ENCODE measurements at regions not wholly inside any gene's neighbourhood (a gene's known extent, or its start where the extent isn't known, plus 50 kb on each side); places are given as distances from the start of the nearest gene placed in this dataset.
"Not testable (repeated sequence)": the region's sequence is repeated elsewhere in the genome, so short reads cannot be mapped to it uniquely, and the experiment has no call there.

- no peak for DNase-seq (ENCODE audit: low read depth in 2 of 2)
Observed at GRCh38 chr6:118367314-118367713, 180.8 kb upstream of the PLN start.

DNA sequence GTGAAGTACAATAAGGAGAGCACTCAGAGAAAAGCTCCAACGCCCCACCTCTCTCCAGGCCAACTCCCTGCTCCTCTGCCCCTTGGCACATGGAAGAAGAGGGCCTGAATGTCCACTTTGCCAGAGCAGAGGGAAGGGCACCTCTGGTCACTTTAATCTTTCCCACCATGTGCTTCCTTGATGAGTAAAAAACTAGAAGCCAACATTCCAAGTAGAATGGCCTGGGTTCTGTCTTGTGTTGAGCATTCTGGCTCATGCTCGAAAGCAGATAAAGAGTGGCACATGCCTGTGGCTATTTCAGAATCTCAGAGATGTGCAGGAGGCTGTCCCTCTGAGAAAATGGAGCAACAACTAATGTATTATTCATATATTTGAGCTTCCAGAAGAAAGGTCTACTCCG is 177.4 kb upstream of the PLN start:
- DNase-seq (ENCODE audit: low read depth in 2 of 2): no peak

DNA sequence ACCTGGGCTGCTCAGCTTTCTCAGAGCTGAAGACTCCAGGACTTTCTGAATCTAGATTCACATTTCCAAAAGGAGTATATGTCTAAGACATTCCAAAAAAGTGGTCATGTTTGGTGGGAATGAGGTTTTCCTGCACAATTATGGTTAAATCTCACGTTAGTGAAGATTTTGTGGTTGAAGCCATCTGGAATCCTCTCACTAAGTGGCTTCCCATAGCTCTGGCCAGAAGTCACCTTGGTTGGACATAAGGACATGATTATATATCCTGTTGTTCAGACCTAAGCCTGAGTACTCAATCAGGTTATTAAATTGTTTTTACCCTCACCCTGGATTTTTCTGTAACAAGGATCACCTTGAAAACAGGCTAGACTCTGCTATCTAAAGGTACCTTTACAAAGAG is 176.1 kb upstream of the PLN start:
- no peak for DNase-seq (ENCODE audit: low read depth in 2 of 2)

- DNase-seq (ENCODE audit: low read depth in 2 of 2): peak in 1 of 2 donors; percentile 35
Observed at GRCh38 chr6:118372413-118372812, 175.7 kb upstream of the PLN start.

DNA sequence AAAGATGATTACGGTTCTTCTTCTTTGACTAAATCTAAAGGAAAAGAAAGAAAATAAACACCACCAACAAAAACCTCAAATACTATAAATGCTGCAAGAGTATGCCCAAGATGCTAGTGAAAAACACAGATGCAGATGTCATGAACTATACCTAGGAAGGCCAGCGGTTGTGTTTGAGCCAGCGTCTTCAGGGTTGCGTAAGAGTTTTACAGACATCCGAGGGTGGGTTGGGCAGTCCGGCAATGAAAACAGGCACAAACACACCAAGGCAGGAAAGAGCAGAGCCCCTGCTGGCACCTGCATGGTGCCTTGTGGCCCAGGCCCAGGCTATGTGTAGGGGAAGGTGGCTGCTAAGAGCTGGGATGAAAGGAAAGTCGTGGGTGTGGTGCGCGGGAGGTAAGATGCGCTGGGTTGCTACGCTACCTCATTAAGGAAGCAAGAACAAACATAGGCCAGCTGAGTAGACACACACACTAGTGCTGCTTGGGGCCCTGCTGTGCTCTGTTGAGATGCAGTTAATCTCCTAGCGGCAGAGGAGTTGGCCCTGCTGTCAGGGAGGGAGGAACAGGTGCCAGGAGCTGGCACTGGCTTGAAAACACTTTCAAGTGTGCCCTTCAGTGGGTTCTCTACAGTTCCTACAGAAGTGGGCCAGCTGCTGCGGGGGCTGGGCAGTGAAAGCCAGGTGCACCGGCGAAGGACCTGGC is 170.2 kb upstream of the PLN start:
- DNase-seq (ENCODE audit: low read depth in 2 of 2): no peak

GRCh38 chr6:118380620-118381019 is 167.5 kb upstream of the PLN start:
- DNase-seq (ENCODE audit: low read depth in 2 of 2): not testable (repeated sequence)

DNA sequence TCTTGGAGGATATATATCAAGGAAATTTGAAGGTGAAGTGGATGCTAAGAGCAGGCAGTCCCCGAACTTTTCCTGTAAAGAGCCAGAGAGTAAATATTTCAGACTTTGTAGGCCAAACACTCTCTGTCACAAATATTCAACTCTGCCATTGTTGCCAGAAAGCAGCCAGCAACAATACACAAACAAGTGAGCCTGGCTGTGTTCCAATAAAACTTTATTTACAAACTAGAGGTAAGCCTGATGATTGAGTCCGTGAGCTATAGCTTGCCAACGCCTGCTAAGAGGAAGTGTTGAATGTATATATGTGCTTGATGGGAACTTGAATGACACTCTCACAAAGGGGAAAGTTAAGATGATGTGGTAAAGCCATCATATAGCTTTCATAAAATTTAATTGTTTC is 166.0 kb upstream of the PLN start:
- peak in 1 of 2 donors; percentile 10 for DNase-seq (ENCODE audit: low read depth in 2 of 2)

DNA sequence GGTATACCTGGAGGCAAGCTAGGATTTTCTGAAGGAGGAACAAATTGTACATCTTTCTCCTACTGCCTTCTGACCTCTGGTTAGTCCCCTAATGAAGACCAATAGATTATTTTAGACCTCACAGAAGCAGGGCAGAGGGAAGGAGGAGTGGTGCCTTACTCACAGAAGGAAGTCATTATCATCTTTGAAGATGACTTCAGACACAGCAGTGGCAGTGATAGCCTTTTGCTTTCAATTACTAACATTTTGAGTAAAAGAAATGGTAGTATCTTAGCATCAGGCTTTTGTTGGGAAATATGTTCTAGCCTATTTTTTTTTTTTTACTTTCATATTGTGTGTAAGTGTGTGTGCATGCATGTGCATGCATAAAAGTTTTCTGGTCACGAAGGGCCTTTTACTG is 164.2 kb upstream of the PLN start:
- no peak for DNase-seq (ENCODE audit: low read depth in 2 of 2)

DNA sequence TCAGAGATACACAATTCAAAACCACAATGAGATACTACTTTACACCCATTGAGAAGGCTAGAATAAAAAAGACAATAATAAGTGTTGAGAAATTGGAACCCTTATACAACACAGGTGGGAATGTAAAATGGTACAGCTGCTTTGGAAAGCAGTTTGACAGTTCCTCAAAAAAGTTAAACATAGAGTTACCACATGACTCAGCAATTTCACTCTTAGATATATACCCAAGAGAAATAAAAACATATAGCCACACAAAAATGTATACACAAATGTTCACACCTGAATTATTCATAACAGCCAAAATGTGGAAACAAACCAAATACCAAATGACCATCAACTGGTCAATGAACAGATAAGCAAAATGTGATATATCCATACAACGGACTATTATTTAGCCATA is 161.1 kb upstream of the PLN start:
- no peak for DNase-seq (ENCODE audit: low read depth in 2 of 2)

DNA sequence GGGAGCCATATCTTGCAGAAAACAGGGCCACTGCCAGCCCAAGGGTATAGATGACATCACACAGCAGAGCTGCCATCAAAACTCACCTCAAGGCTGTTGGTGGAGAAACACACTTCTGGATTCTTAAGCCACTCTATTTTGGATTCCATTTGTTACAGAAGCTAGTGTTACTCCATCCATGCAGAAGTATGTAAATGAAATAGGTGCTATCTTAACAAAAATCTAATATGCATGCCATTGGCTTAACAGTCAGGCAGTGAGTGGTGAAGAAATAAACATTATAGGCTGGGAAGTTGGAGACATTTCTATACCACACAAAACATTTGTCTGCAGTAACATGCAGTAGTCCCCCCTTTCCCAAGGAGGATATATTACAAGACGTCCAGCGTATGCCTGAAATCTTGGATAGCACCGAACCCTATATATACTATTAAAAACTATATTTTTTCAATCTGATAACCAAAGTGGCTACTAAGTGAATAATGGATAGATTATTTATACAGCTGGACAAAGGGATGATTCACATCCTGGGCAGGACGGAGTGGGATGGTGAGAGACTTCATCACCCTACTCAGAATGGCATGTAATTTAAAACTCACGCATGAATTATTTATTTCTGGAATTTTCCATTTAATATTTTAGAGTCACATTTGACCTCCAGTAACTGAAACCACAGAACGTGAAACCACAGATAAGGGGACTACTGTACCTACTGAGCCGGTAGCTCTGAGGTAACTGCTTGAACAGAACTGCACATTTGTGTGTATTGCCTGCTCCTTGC is 160.0 kb upstream of the PLN start:
- DNase-seq (ENCODE audit: low read depth in 2 of 2): peak; percentile 89 to 94

DNA sequence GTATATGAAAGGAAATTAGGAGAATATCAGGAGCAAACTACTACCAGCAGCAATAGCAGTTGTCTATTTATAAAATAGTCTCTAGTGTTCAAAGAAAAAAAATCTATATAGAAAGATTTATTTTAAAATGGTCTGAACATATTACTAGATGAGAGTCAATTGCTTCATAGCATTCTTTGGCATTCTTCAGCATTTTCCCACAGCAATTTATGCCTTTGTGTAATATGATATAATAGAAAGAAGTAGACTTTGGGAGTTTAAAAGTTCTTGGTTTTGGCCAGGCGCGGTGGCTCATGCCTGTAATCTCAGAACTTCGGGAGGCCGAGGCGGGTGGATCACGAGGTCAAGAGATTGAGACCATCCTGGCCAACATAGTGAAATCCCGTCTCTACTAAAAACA is 157.0 kb upstream of the PLN start:
- no peak for DNase-seq (ENCODE audit: low read depth in 2 of 2)

DNA sequence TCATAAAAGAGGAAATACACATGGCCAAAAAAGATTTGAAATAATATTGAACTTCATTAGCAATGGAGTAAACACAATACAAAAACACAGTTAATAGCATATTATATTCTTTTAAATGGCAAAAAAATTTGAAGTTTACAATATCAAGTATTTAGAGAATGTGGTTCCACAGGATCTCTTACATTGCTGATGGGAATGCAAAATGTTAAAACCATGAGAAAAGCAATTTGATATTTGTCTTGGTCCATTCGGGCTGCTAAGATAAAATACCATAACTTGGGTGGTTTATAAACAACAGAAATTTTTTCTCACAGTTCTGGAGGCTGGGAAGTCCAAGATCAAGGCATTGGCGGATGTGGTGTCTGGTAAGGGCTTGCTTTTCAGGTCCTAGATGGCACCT is 154.0 kb upstream of the PLN start:
- no peak for DNase-seq (ENCODE audit: low read depth in 2 of 2)

GRCh38 chr6:118396969-118397368 is 151.1 kb upstream of the PLN start:
- no peak for DNase-seq (ENCODE audit: low read depth in 2 of 2)

GRCh38 chr6:118397671-118398465 is 150.2 kb upstream of the PLN start:
- no peak for DNase-seq (ENCODE audit: low read depth in 2 of 2)

- no peak for DNase-seq (ENCODE audit: low read depth in 2 of 2)
Observed at GRCh38 chr6:118400098-118400497, 148.0 kb upstream of the PLN start.

DNA sequence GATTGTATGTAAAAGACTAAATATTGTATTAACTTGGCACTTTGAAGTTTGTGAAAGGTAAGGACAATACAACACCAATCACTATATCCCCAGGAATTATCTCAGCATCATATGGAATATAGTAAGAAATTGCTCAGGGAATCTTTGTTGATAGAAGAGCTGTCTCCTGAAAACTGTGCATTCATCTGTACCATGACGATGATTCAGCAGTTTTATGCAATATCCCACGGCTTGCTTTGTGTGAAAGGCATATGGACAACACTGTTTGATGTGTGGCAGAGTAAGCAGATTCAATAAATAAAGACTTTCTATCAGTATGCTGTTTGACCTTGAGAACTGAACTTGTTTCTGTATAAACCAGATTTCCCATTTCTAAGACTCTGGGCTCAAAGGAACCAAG is 147.5 kb upstream of the PLN start:
- no peak for DNase-seq (ENCODE audit: low read depth in 2 of 2)

DNA sequence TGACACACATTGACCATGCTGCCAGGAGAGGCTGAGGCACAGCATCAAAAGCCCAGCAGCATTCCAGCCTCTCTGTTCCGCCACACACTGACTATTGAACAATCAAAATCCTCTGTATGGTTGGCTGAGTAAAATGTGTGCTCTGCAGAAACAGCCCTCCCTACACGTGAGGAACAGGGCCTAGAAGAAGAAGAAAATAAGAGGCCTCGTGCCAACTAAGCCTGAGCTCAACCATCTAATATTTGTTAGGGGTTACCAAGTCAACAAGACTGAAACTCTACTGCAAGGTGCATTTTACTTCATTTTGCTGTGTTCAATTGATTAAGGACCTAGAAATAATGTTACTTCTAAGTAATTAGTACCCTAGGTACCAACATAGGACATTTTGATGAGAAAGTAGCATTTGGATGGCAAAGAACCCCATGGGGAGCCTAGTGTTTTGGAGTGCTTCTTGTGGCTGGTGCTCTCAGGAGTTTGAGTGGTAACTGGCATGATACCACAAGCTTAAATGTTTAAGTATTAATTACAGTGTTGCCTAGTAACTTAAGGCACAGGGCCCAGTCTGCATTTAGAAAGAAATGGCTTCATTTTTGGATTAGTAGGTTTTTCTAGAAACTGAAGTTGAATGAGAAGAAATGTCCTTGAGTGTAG is 146.6 kb upstream of the PLN start:
- no peak for DNase-seq (ENCODE audit: low read depth in 2 of 2)

DNA sequence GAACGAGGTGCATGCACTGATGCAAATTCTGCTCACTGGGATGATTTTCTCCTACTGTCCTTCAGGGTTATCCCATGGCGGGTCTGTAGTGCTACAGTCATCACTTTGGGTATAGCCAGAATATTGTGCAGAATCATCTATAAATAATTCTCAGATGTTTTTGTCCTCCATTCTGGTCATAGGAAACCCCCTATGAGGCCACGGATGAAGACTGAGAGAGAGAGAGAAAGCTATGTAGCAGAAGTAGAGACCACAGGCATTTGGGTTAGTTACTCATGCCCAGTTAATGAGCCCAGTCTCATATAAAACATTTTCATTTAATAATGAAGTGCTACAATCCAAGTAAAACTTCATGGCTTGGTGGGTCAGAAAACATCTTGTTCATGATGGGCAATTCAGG is 145.1 kb upstream of the PLN start:
- no peak for DNase-seq (ENCODE audit: low read depth in 2 of 2)

DNA sequence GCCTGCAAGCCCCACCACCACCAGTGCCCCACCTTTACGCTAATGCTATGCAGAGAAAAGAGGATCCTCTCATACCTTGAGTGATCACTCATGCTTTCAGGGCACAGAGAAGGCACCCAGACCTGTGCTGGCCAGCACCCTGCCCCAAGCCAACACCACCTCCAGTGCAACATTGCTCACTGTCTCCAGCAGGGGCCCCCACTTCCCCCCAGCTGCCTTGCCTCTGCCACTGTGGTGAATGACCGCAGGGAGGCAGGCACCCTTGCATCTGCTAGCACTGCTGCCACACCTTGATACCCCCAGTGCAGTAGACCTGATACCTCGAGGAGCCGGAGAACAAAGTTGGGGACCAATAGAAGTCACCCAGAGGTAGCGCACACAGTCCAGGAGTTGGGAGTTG is 139.2 kb upstream of the PLN start:
- DNase-seq (ENCODE audit: low read depth in 2 of 2): no peak

GRCh38 chr6:118410001-118410400 is 138.1 kb upstream of the PLN start:
- no peak for DNase-seq (ENCODE audit: low read depth in 2 of 2)

Data from lung microvascular endothelial cell (primary cell).